Lower leg skin (tissue), 3 donors: ENCODE measurements at regions not wholly inside any gene's neighbourhood (a gene's known extent, or its start where the extent isn't known, plus 50 kb on each side); places are given as distances from the start of the nearest gene placed in this dataset.

Experiments used
- CTCF ChIP-seq, 3 donors: fragments of 450-650 bp; IDR thresholded peaks; one replicate each; pipeline ENCODE4 v1.5.1; 2016; ENCODE audit warnings: antibody characterized with exemption in 3 of 3, mild to moderate bottlenecking in 3 of 3, moderate library complexity in 2 of 3
- POLR2A ChIP-seq, 2 donors: fragments of 450-650 bp; IDR thresholded peaks; one replicate each; pipeline ENCODE4 v1.6.1; 2016 to 2017; ENCODE audit warnings: antibody characterized with exemption in 2 of 2, mild to moderate bottlenecking in 1 of 2, moderate library complexity in 1 of 2

- TF ChIP-seq CTCF (IDR thresholded peaks at IDR 0.05) (no peak), POLR2A (IDR thresholded peaks at IDR 0.05) (no peak)
Measured at GRCh38 chr2:134107402-134107801, 146.5 kb upstream of the MGAT5 start.
